IMR-90 (cell line): ENCODE measurements at regions not wholly inside any gene's neighbourhood (a gene's known extent, or its start where the extent isn't known, plus 50 kb on each side); places are given as distances from the start of the nearest gene placed in this dataset.

Source experiments
- ATAC-seq: fragments of 200-7000 bp; cut with Tn5 transposase; 2 replicates; pipeline ENCODE4 v1.9.1; 2020; ENCODE audit warnings: low read depth, mild to moderate bottlenecking, moderate library complexity
- BruUV-seq: library from RNA; stranded (reverse); fragments of 400-500 nt; replicated peaks from 2 replicates; lab custom pipeline; 2021; lab: Mats Ljungman, UMichigan
- CTCF ChIA-PET: fragments of 300-600 bp; formaldehyde crosslinking; extraction: SDS; loops from one replicate; lab custom pipeline; 2021; ENCODE audit warnings: antibody characterized with exemption; lab: Yijun Ruan, JAX
- POLR2A ChIA-PET: fragments of 300-600 bp; sonication (Branson Sonifier 250); formaldehyde crosslinking; loops from one replicate; lab custom pipeline; 2022; ENCODE audit warnings: antibody characterized with exemption; ENCODE audit not compliant: unreplicated experiment; lab: Charles Lee
- DNase-seq: peaks from one replicate; pipeline ENCODE4 v3.0.0; 2013
- H2AFZ ChIP-seq: replicated peaks from 2 replicates; pipeline ENCODE3; 2013; ENCODE audit warnings: low read length, mild to moderate bottlenecking; ENCODE audit not compliant: poor library complexity
- H2AK5ac ChIP-seq: 2 replicates; pipeline ENCODE4 v1.6.1; 2013; ENCODE audit warnings: low read depth, low read length, inconsistent platforms
- H2AK9ac ChIP-seq: replicated peaks from 2 replicates; pipeline ENCODE3; 2013; ENCODE audit warnings: mild to moderate bottlenecking, low read depth, low read length, moderate library complexity; ENCODE audit not compliant: poor library complexity
- H2BK120ac ChIP-seq: 2 replicates; pipeline ENCODE4 v1.6.1; 2013; ENCODE audit warnings: low read depth, low read length, inconsistent platforms
- H2BK15ac ChIP-seq: 3 replicates; pipeline ENCODE4 v1.6.1; 2013; ENCODE audit warnings: low read depth, low read length, inconsistent platforms
- H2BK20ac ChIP-seq: 2 replicates; pipeline ENCODE4 v1.6.1; 2013; ENCODE audit warnings: low read depth, mild to moderate bottlenecking, inconsistent platforms, low read length, moderate library complexity
- H2BK5ac ChIP-seq: 2 replicates; pipeline ENCODE4 v1.6.1; 2013; ENCODE audit warnings: mild to moderate bottlenecking, low read depth, low read length, inconsistent platforms; ENCODE audit not compliant: poor library complexity, severe bottlenecking
- H3K14ac ChIP-seq: replicated peaks from 2 replicates; pipeline ENCODE4 v1.6.1; 2013; ENCODE audit warnings: low read depth, low read length, inconsistent platforms
- H3K18ac ChIP-seq: 2 replicates; pipeline ENCODE4 v1.6.1; 2013; ENCODE audit warnings: low read depth, low read length, control low read depth
- H3K23ac ChIP-seq: 2 replicates; pipeline ENCODE4 v1.6.1; 2013; ENCODE audit warnings: low read depth, low read length, inconsistent platforms
- H3K27ac ChIP-seq: 2 replicates; pipeline ENCODE4 v1.5.1; 2013; ENCODE audit warnings: mild to moderate bottlenecking, control low read depth, low read length; ENCODE audit not compliant: insufficient read depth
- H3K27me3 ChIP-seq: 2 replicates; pipeline ENCODE4 v1.6.1; 2013; ENCODE audit warnings: low read length; ENCODE audit not compliant: control insufficient read depth, insufficient read depth
- H3K36me3 ChIP-seq: 2 replicates; pipeline ENCODE4 v1.6.1; 2013; ENCODE audit warnings: low read length, mixed read lengths; ENCODE audit not compliant: control insufficient read depth, insufficient read depth
- H3K4ac ChIP-seq: 2 replicates; pipeline ENCODE4 v1.6.1; 2013; ENCODE audit warnings: low read depth, low read length, inconsistent platforms
- H3K4me1 ChIP-seq: 2 replicates; pipeline ENCODE4 v1.6.1; 2013; ENCODE audit warnings: low read length, mixed read lengths; ENCODE audit not compliant: control insufficient read depth, insufficient read depth
- H3K4me2 ChIP-seq: 2 replicates; pipeline ENCODE4 v1.6.1; 2013; ENCODE audit warnings: low read depth, mild to moderate bottlenecking, control low read depth, low read length, moderate library complexity
- H3K4me3 ChIP-seq: 2 replicates; pipeline ENCODE4 v1.5.1; 2013; ENCODE audit warnings: low read depth, mild to moderate bottlenecking, control low read depth, low read length, moderate library complexity; ENCODE audit not compliant: insufficient read depth
- H3K56ac ChIP-seq: 2 replicates; pipeline ENCODE4 v1.6.1; 2013; ENCODE audit warnings: low read length, inconsistent platforms; ENCODE audit not compliant: insufficient read depth; ENCODE audit errors: extremely low read depth
- H3K79me1 ChIP-seq, 2 experiments: 2 replicates each; pipeline ENCODE4 v1.6.1; 2013; ENCODE audit warnings: low read length in 2 of 2, inconsistent platforms in 1 of 2, low read depth in 1 of 2
- H3K9ac ChIP-seq: 2 replicates; pipeline ENCODE4 v1.6.1; 2013; ENCODE audit warnings: low read depth, low read length, control low read depth
- H3K9me1 ChIP-seq: 2 replicates; pipeline ENCODE4 v1.6.1; 2013; ENCODE audit warnings: low read length, inconsistent platforms; ENCODE audit not compliant: insufficient read depth
- H3K9me3 ChIP-seq: 2 replicates; pipeline ENCODE4 v1.6.1; 2013; ENCODE audit warnings: low read length; ENCODE audit not compliant: control insufficient read depth, insufficient read depth
- H4K20me1 ChIP-seq: 2 replicates; pipeline ENCODE4 v1.6.1; 2013; ENCODE audit warnings: low read length, inconsistent platforms; ENCODE audit not compliant: insufficient read depth
- H4K5ac ChIP-seq: 2 replicates; pipeline ENCODE4 v1.6.1; 2013; ENCODE audit warnings: mild to moderate bottlenecking, low read depth, low read length, control low read depth
- H4K8ac ChIP-seq, 2 experiments: 2 replicates each; pipeline ENCODE4 v1.6.1; 2013; ENCODE audit warnings: low read depth in 2 of 2, low read length in 2 of 2, control low read depth in 1 of 2, inconsistent platforms in 1 of 2
- H4K91ac ChIP-seq: 2 replicates; pipeline ENCODE4 v1.6.1; 2013; ENCODE audit warnings: low read depth, low read length, inconsistent platforms; ENCODE audit not compliant: insufficient read depth
- BHLHE40 ChIP-seq: fragments of 150-350 bp; IDR thresholded peaks from 2 replicates; pipeline ENCODE4 v1.6.1; 2016; ENCODE audit warnings: mild to moderate bottlenecking, low read depth, low read length
- CEBPB ChIP-seq: IDR thresholded peaks from 2 replicates; pipeline ENCODE4 v1.6.1; 2012; ENCODE audit warnings: low read depth, low read length, improper control_type of control experiment
- CHD1 ChIP-seq: IDR thresholded peaks from 2 replicates; pipeline ENCODE4 v1.6.1; 2012; ENCODE audit warnings: low read depth, low read length, improper control_type of control experiment
- FOS ChIP-seq: fragments of 150-350 bp; IDR thresholded peaks from 2 replicates; pipeline ENCODE4 v1.6.1; 2016; ENCODE audit warnings: low read depth, low read length
- MAFK ChIP-seq: IDR thresholded peaks from 2 replicates; pipeline ENCODE4 v1.6.1; 2012; ENCODE audit warnings: low read depth, low read length, improper control_type of control experiment
- MAZ ChIP-seq: IDR thresholded peaks from 2 replicates; pipeline ENCODE4 v1.6.1; 2012; ENCODE audit warnings: low read depth, mild to moderate bottlenecking, low read length, improper control_type of control experiment, moderate library complexity, borderline replicate concordance
- MXI1 ChIP-seq: IDR thresholded peaks from 2 replicates; pipeline ENCODE4 v1.6.1; 2012; ENCODE audit warnings: low read depth, mild to moderate bottlenecking, low read length, moderate library complexity, borderline replicate concordance
- NFE2L2 ChIP-seq: fragments of 150-350 bp; IDR thresholded peaks from 2 replicates; pipeline ENCODE4 v1.6.1; 2016; ENCODE audit warnings: low read depth, mild to moderate bottlenecking, low read length
- POLR2A ChIP-seq: IDR thresholded peaks from 2 replicates; pipeline ENCODE4 v1.6.1; 2012; ENCODE audit warnings: mild to moderate bottlenecking, low read depth, low read length
- RAD21 ChIP-seq: IDR thresholded peaks from 2 replicates; pipeline ENCODE4 v1.6.1; 2012; ENCODE audit warnings: low read length, improper control_type of control experiment
- RCOR1 ChIP-seq: IDR thresholded peaks from 2 replicates; pipeline ENCODE4 v1.6.1; 2012; ENCODE audit warnings: mild to moderate bottlenecking, low read length, improper control_type of control experiment; ENCODE audit not compliant: insufficient replicate concordance
- RFX5 ChIP-seq: IDR thresholded peaks from 2 replicates; pipeline ENCODE4 v1.8.0; 2012; ENCODE audit warnings: low read depth, mild to moderate bottlenecking, low read length, moderate library complexity
- SMC3 ChIP-seq: fragments of 150-350 bp; IDR thresholded peaks from 2 replicates; pipeline ENCODE4 v1.6.1; 2016; ENCODE audit warnings: low read depth, mild to moderate bottlenecking, antibody characterized with exemption, low read length, moderate library complexity
- WGBS, 2 experiments: methylation state at CpG; one replicate each; pipeline versions ENCODE4 v1.1.5 to v1.1.7; 2013; ENCODE audit warnings: missing lambda C conversion rate in 2 of 2; ENCODE audit not compliant: insufficient read length in 1 of 2; ENCODE audit errors: extremely low coverage in 2 of 2; 5-methylcytosine and 5-hydroxymethylcytosine counted together
- dilution Hi-C: fragments of 300-500 bp; cut with HindIII; formaldehyde crosslinking; loops from one replicate; pipeline ENCODE4 v1.14.3; 2018; ENCODE audit warnings: low sequenced_read_pairs; ENCODE audit not compliant: unreplicated experiment
- in situ Hi-C: fragments of 300-500 bp; cut with MboI; formaldehyde crosslinking; loops from 3 replicates; pipeline ENCODE4 v1.14.3; 2019; ENCODE audit warnings: low sequenced_read_pairs, inconsistent platforms, mixed read lengths
- intact Hi-C: fragments of 100-400 bp; cut with micrococcal nuclease; formaldehyde crosslinking; loops from 2 replicates; pipeline ENCODE4 v1.10.0; 2022
- TF ChIP-seq, protein P1 (sequence below): fragments of 150-350 bp; IDR thresholded peaks from 2 replicates; pipeline ENCODE4 v1.6.1; 2017; ENCODE audit warnings: mild to moderate bottlenecking, antibody characterized with exemption, low read length, low read depth
- TF ChIP-seq, protein P2 (sequence below): fragments of 150-350 bp; IDR thresholded peaks from 2 replicates; pipeline ENCODE4 v1.6.1; 2016; ENCODE audit warnings: low read depth, mild to moderate bottlenecking, low read length, moderate library complexity, borderline replicate concordance
- TF ChIP-seq, protein P3 (sequence below): conservative IDR thresholded peaks from 2 replicates; pipeline ENCODE4 v1.5.1; 2012; ENCODE audit warnings: mild to moderate bottlenecking, low read depth, low read length, improper control_type of control experiment

DNA sequence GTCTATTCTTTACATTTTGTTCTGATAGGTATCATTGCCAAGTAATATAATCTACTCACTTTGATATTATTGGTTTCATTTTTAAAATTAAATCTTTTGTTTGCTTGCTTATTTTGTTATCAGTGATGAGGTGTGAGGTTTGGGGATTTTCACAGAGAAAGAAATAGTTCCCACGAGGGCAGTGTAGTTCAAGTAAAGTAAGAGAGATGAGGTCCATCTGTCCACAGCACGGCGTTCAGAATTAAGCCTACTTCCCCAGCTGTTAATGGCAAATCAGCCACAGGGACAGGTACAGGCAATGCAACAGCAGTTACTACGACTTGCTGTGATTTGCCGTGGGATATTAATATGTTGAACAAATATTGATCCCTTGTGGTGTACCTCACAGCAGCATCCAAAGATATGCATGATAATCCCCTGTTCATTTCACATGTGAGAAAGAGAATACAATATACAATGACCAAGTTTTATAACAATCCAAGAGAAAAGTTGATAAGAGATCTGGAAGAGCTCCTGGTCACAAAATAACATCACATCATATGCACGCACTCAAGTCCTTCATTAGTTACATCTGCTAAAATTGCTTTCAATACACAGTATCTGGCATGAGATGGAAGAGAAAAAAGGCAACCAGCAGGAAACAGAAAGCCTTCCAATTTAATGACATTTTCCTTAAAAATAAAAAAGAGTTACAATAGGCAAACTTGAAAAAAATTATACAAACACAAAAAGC is 131.6 kb downstream of the TUSC7 start:
- Histone ChIP-seq H3K23ac (no peak overlapping the region), H2BK20ac (no peak overlapping the region), H3K27ac (no peak overlapping the region), H3K9ac (no peak overlapping the region), H2AFZ (no peak overlapping the region), H3K9me3 (no peaks in the 10 kb centered on the region), H2AK5ac (no peak overlapping the region), H4K20me1 (no peaks in the 10 kb centered on the region), H2BK15ac (no peak overlapping the region), H3K4me2 (no peak overlapping the region), H3K4me1 (no peaks in the 10 kb centered on the region), H4K91ac (no peak overlapping the region), H3K18ac (no peak overlapping the region), H4K5ac (no peak overlapping the region), H3K56ac (no peak overlapping the region), H2BK120ac (no peak overlapping the region), H3K14ac (no peak overlapping the region), H3K36me3 (no peaks in the 10 kb centered on the region), H4K8ac (no peak overlapping the region), H3K4me3 (no peak overlapping the region), H3K27me3 (no peaks in the 10 kb centered on the region), H2AK9ac (no peak overlapping the region), H3K4ac (no peak overlapping the region), H3K79me1 (no peaks in the 10 kb centered on the region), H3K9me1 (no peaks in the 10 kb centered on the region), H2BK5ac (no peak overlapping the region)
- BruUV-seq, result no TSS peak
- no peak for DNase-seq
- CTCF ChIA-PET, result no interaction called here
- no peak for ATAC-seq
- dilution Hi-C loops, result no loop called here
- intact Hi-C loops, result no loop called here
- in situ Hi-C loops, result no loop called here
- TF ChIP-seq CEBPB, result no peak
- TF ChIP-seq FOS, result no peak
- TF ChIP-seq NFE2L2, result no peak
- no peak for TF ChIP-seq POLR2A
- TF ChIP-seq RCOR1, result no peak
- TF ChIP-seq MAZ, result no peak
- TF ChIP-seq MXI1, result no peak
- no peak for TF ChIP-seq MAFK
- no peak for TF ChIP-seq CHD1
- TF ChIP-seq, protein P1, sequence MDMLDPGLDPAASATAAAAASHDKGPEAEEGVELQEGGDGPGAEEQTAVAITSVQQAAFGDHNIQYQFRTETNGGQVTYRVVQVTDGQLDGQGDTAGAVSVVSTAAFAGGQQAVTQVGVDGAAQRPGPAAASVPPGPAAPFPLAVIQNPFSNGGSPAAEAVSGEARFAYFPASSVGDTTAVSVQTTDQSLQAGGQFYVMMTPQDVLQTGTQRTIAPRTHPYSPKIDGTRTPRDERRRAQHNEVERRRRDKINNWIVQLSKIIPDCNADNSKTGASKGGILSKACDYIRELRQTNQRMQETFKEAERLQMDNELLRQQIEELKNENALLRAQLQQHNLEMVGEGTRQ, result no peak
- TF ChIP-seq BHLHE40, result no peak
- TF ChIP-seq, protein P2, sequence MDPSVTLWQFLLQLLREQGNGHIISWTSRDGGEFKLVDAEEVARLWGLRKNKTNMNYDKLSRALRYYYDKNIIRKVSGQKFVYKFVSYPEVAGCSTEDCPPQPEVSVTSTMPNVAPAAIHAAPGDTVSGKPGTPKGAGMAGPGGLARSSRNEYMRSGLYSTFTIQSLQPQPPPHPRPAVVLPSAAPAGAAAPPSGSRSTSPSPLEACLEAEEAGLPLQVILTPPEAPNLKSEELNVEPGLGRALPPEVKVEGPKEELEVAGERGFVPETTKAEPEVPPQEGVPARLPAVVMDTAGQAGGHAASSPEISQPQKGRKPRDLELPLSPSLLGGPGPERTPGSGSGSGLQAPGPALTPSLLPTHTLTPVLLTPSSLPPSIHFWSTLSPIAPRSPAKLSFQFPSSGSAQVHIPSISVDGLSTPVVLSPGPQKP, result no peak
- TF ChIP-seq, protein P3, sequence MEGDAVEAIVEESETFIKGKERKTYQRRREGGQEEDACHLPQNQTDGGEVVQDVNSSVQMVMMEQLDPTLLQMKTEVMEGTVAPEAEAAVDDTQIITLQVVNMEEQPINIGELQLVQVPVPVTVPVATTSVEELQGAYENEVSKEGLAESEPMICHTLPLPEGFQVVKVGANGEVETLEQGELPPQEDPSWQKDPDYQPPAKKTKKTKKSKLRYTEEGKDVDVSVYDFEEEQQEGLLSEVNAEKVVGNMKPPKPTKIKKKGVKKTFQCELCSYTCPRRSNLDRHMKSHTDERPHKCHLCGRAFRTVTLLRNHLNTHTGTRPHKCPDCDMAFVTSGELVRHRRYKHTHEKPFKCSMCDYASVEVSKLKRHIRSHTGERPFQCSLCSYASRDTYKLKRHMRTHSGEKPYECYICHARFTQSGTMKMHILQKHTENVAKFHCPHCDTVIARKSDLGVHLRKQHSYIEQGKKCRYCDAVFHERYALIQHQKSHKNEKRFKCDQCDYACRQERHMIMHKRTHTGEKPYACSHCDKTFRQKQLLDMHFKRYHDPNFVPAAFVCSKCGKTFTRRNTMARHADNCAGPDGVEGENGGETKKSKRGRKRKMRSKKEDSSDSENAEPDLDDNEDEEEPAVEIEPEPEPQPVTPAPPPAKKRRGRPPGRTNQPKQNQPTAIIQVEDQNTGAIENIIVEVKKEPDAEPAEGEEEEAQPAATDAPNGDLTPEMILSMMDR, result no peak
- no peak for TF ChIP-seq RFX5
- no peak for TF ChIP-seq RAD21
- no peak for TF ChIP-seq SMC3
- WGBS, 2 experiments, result no CpG with 5 or more reads among the region's 6 CpGs
- POLR2A ChIA-PET, result no interaction called here
